Activated T-helper 1 cell treated with anti-CD3 and anti-CD28 coated beads, Interleukin-12 subunit alpha, Interleukin-12 subunit beta, Interleukin-2, Interleukin-4 antibody, amounts not matched to agents 30 ng/mL and 10 ng/mL and 1 ng/mL, durations not matched to agents 14 hours and 24 hours and 36 hours (primary cell): ENCODE measurements at regions not wholly inside any gene's neighbourhood (a gene's known extent, or its start where the extent isn't known, plus 50 kb on each side); places are given as distances from the start of the nearest gene placed in this dataset.
"Not testable (repeated sequence)": the region's sequence is repeated elsewhere in the genome, so short reads cannot be mapped to it uniquely, and the experiment has no call there.

Experiments used
- DNase-seq: peaks from one replicate; pipeline ENCODE4 v3.0.0; 2021; ENCODE audit warnings: low spot score
- H3K27ac Mint-ChIP-seq: one replicate; pipeline ENCODE4 v1.8.0; 2021; ENCODE audit warnings: mild to moderate bottlenecking, mixed read lengths
- H3K27me3 Mint-ChIP-seq: one replicate; pipeline ENCODE4 v1.8.0; 2022; ENCODE audit warnings: mild to moderate bottlenecking, moderate library complexity, mixed read lengths; ENCODE audit not compliant: insufficient read depth
- H3K36me3 Mint-ChIP-seq: one replicate; pipeline ENCODE4 v1.8.0; 2021; ENCODE audit warnings: low read depth, mixed read lengths
- H3K4me1 Mint-ChIP-seq: one replicate; pipeline ENCODE4 v1.8.0; 2021; ENCODE audit warnings: low read depth, mixed read lengths
- H3K4me3 Mint-ChIP-seq: one replicate; pipeline ENCODE4 v1.8.0; 2021; ENCODE audit warnings: mild to moderate bottlenecking, moderate library complexity, mixed read lengths
- H3K9me3 Mint-ChIP-seq: one replicate; pipeline ENCODE4 v1.8.0; 2021; ENCODE audit warnings: mixed read lengths
- intact Hi-C: fragments of 100-400 bp; cut with micrococcal nuclease; formaldehyde crosslinking; loops from one replicate; pipeline ENCODE4 v1.15.1; 2024

DNA sequence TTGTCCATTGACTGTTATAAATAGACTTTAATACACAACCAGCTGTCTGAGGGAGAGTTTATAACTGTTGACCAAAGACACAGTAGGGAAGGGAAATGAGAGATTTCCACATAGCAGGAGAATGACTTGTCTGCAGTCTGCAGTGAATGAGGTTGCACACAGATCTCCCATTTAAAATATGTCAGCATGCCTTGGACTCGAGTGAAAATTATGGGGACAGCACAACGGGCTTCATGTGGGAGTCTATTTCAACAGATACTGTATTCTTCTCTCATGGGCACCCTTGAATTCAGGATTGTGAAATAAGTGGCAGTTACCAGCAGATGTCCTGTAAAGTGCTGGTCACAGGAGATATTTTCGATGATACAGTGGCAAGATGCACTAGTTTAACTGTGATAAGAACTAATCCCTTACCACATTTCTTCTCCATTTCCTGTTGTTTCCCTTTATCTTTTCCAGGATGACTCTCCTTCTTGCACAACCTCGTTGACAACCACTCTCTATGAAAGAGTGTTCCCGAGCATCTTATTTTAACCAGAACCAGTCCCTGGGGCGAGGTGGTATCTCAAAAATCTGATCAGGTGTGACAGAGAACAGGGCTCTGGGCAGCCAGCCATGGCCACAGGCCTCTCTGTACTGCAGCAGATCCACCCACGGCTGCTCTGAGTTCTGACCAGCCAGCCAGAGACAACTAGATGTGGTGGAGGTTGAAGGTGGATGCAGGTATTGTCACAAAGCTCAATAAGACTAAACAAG is 51.5 kb upstream of the MAP3K1 start:
- intact Hi-C loops = no loop called here
- no peaks in the 10 kb centered on the region for H3K36me3 Mint-ChIP-seq
- H3K27ac Mint-ChIP-seq = no peak overlapping the region

DNA sequence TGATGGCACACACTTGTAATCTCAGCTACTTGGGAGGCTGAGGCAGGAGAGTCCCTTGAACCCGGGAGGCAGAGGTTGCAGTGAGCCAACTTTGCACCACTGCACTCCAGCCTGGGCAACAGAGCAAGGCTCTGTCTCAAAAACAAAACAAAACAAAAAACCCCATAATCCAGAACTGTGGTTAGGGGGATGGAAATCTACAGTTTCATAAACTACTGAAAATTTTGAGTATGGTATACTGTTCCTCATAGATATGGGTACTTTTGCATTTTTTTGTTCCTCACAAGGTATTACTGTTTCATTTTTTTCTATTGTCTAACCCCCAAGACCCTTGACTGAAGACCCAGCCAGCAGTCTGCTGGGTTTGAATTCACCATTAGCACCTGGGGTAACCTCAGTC is 52.2 kb upstream of the MAP3K1 start:
- intact Hi-C loops = no loop called here
- Mint-ChIP-seq H3K27me3 (peaks cover 13% of the 10 kb centered on the region), H3K36me3 (no peaks in the 10 kb centered on the region), H3K4me3 (no peak overlapping the region), H3K4me1 (peaks cover 4% of the 10 kb centered on the region), H3K27ac (no peak overlapping the region), H3K9me3 (no peaks in the 10 kb centered on the region)
- DNase-seq = no peak

More for the DNA sequence above, 51.5 kb upstream of the MAP3K1 start:
- Mint-ChIP-seq H3K4me3 (no peak overlapping the region), H3K27me3 (peaks cover 13% of the 10 kb centered on the region), H3K9me3 (no peaks in the 10 kb centered on the region), H3K4me1 (peaks cover 4% of the 10 kb centered on the region)
- DNase-seq = no peak

DNA sequence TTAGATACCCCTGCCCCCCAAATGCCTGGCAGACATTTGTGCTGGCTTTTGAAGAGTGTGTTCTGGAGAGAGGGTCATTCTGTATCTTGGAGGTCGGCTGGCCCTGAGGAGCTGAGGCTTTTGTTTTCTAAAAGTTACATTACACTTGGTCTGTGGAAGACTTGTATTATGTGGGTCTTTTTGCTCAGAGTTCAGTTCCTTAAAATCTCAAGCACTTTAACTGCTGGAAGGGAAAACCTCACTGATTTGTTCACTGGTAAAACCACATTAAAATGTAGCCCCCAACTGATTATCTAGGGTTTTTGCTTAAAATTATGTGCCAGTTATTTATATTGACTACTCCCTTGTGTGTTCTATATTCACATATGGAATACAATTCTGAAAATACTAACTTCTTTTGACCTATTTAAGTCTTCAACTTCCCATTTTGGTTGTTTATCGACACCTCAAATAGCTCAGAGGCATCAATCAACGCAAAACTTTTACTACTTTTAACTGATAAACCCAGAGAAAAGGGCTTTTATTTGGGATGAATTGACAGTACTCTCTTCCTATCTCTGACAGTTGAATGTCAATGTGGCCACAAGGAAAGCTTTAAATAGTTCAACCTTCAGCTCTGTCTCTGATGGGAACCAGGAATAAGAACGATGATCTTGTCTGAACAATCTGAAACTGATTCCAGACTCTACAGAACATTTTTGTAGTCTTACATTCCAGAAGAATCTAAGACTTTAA is 54.0 kb upstream of the MAP3K1 start:
- intact Hi-C loops = no loop called here
- Mint-ChIP-seq H3K27ac (no peak overlapping the region), H3K4me3 (no peak overlapping the region), H3K4me1 (no peaks in the 10 kb centered on the region), H3K9me3 (no peaks in the 10 kb centered on the region), H3K36me3 (no peaks in the 10 kb centered on the region), H3K27me3 (peaks cover 13% of the 10 kb centered on the region)
- no peak for DNase-seq

DNA sequence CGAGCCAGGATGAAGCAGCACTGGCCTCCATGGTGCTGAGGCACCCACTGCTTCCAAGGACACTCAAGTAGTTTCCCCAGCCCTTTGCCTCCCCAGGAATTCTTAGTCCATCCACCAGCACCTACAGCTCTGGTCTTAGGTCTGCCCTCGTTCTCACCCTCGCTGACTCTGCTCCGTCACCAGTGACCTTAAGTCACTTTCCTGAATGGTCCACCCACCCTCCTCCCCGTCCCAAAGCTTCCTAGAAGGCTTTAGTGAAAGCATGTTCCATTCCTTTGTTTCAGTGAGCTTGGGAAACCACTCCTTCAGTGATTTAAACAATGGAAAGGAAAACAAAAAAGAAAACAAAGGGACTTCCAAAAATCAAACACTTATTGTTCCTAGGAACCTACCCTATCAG is 54.6 kb upstream of the MAP3K1 start:
- peaks cover 11% of the 10 kb centered on the region for H3K27me3 Mint-ChIP-seq
- intact Hi-C loops = no loop called here

DNA sequence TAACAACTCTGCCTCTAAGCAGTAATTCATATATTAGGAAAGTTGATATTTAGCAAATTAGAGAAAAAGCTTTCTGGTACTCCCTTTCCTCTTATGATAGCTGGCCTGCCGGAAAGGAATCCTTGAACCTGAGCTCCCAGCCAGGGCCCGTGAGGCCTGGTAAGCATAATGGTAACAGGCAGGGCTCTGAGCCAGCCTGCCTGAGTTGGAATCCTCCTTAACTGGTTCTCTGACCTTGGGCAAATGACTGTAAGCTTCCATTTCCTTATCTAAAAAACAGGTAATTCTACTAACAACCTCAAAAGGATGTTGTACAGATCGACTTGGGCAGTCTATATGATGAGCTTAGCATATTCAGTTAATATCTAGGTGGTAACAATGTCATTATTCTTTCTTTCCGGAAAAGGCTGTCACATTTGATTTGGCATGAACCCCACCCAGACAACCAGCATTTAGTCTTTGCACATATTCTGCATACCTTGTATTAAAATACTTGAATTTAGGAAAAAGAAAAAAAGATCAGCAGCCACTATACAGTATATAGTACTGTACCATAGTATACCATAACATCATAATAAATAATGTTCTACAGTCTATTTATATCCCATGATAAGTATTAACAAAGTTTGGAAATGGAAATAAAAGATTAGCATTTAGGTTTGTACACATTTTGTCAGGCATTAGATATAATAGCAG is 55.7 kb upstream of the MAP3K1 start:
- no peak for DNase-seq
- intact Hi-C loops = no loop called here
- Mint-ChIP-seq H3K4me3 (no peak overlapping the region), H3K36me3 (no peaks in the 10 kb centered on the region), H3K27me3 (peaks cover 11% of the 10 kb centered on the region), H3K9me3 (no peaks in the 10 kb centered on the region), H3K27ac (no peak overlapping the region), H3K4me1 (peaks cover 5% of the 10 kb centered on the region)

More for the DNA sequence above, 54.6 kb upstream of the MAP3K1 start:
- Mint-ChIP-seq H3K4me3 (no peak overlapping the region), H3K4me1 (no peaks in the 10 kb centered on the region), H3K9me3 (no peaks in the 10 kb centered on the region), H3K27ac (no peak overlapping the region), H3K36me3 (no peaks in the 10 kb centered on the region)
- DNase-seq = no peak

DNA sequence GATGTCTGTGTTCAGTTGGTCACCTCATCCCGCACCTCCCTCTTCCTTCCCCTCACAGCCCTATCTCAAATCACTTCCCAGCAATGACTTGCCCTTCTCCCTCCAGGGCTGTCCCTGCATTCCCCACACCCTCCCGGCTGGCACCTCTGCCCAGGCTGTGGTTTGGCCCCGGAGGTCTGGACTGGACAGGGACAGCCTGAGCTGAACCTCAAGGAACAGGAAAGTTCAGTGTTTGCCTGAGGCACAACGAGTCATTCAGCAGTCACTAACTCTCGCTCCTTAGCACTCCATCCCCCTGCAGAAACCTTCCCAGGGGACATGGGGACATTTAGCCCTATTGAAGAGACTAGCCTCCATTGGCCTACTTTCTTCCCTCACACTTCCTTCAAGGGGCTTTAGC is 58.3 kb upstream of the MAP3K1 start:
- Mint-ChIP-seq H3K27me3 (peaks cover 11% of the 10 kb centered on the region), H3K4me3 (no peak overlapping the region), H3K27ac (no peak overlapping the region), H3K4me1 (peaks cover 5% of the 10 kb centered on the region), H3K9me3 (peaks cover 10% of the 10 kb centered on the region), H3K36me3 (no peaks in the 10 kb centered on the region)
- no peak for DNase-seq
- intact Hi-C loops = no loop called here

DNA sequence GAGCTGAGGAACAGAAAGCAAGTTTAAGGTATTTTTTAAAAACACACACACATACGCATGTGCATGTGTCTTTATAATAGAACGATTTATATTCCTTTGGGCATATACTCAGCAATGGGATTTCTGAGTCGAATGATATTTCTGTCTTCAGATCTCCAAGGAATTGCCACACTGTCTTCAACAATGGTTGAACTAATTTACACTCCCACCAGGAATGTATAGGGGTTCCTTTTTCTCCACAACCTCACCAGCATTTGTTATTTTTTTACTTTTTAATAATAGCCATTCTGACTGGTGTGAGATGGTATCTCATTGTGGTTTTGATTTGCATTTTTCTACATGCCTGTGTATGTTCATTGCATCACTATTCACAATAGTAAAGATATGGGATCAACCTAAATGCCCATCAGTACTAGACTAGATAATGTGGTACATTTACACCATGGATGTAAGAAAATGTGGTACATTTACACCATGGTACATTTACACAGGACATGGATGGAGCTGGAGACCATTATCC is 60.3 kb upstream of the MAP3K1 start:
- H3K4me3 Mint-ChIP-seq = no peak overlapping the region
- intact Hi-C loops = no loop called here
- no peaks in the 10 kb centered on the region for H3K36me3 Mint-ChIP-seq
- H3K27me3 Mint-ChIP-seq = peaks cover 2% of the 10 kb centered on the region
- DNase-seq = no peak
- peaks cover 5% of the 10 kb centered on the region for H3K4me1 Mint-ChIP-seq
- H3K27ac Mint-ChIP-seq = no peak overlapping the region
- H3K9me3 Mint-ChIP-seq = peaks cover 16% of the 10 kb centered on the region

DNA sequence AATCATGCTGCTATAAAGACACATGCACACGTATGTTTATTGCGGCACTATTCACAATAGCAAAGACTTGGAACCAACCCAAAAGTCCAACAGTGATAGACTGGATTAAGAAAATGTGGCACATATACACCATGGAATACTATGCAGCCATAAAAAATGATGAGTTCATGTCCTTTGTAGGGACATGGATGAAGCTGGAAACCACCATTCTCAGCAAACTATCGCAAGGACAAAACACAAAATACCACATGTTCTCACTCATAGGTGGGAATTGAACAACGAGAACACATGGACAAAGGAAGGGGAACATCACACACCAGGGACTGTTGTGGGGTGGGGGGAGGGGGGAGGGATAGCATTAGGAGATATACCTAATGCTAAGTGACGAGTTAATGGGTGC is 61.8 kb upstream of the MAP3K1 start:
- H3K27ac Mint-ChIP-seq, H3K4me3 Mint-ChIP-seq, H3K27me3 Mint-ChIP-seq, DNase-seq, intact Hi-C loops, H3K36me3 Mint-ChIP-seq, H3K4me1 Mint-ChIP-seq: not testable (repeated sequence)
- peaks cover 16% of the 10 kb centered on the region for H3K9me3 Mint-ChIP-seq

DNA sequence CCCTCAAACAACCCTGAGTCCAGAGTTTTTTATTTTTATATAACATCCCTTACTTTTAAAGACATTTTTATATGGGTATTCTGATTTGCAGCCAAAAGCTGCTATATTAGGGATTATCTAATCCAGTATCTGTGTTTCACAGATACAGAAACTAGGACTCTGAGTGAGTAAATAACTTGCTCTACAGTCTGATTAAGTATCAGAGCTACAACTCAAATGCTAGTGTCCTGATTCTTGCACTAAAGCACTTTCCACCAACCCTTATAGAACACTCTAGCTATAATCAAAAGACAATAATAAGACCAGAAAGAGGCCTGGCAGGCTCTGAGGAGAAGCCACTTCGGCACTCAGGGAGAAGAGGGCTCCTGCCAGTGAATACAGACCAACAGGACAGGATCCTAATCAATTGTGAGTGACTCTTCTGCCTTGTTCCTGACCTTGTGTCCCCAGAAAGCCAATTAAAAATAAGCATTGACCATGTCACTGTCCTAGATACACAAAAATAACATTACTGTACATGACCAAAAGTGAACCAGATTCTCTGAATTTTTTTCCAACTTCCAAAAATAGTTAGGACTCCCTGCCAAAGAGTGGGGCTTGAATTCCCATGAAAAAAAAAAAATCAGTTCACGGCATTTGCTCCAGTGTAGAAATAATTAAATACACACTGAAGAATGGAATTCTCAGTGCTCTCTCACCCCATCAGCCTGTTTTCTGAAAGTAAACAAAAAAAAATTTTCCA is 63.6 kb upstream of the MAP3K1 start:
- H3K9me3 Mint-ChIP-seq = peaks cover 21% of the 10 kb centered on the region
- no peak for DNase-seq
- H3K4me1 Mint-ChIP-seq = peaks cover 5% of the 10 kb centered on the region
- no peak overlapping the region for H3K4me3 Mint-ChIP-seq
- intact Hi-C loops = no loop called here
- no peaks in the 10 kb centered on the region for H3K36me3 Mint-ChIP-seq
- no peaks in the 10 kb centered on the region for H3K27me3 Mint-ChIP-seq
- H3K27ac Mint-ChIP-seq = no peak overlapping the region

DNA sequence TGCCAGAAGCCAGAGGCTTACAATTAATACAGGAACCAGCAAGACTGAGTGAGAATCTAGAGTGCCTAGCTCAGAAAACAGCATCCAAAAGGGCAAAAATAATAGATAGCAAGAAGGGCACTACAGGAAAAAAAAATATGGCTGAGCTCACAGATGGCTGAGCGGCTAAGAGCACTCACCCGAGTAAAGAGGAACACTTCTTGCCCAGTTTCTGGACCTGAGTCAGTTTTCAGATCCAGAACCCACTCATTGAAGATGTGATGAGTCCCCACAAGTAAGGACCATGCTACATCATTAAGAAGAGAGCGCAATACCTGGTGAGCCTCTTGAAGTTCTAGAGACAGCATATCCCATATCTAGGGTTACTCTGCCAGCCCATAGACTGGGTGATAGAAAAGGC is 65.5 kb upstream of the MAP3K1 start:
- DNase-seq = no peak
- intact Hi-C loops = no loop called here
- no peaks in the 10 kb centered on the region for H3K27me3 Mint-ChIP-seq
- H3K4me1 Mint-ChIP-seq = no peaks in the 10 kb centered on the region
- peaks cover 21% of the 10 kb centered on the region for H3K9me3 Mint-ChIP-seq
- H3K27ac Mint-ChIP-seq = no peak overlapping the region
- H3K4me3 Mint-ChIP-seq = no peak overlapping the region
- H3K36me3 Mint-ChIP-seq = no peaks in the 10 kb centered on the region

DNA sequence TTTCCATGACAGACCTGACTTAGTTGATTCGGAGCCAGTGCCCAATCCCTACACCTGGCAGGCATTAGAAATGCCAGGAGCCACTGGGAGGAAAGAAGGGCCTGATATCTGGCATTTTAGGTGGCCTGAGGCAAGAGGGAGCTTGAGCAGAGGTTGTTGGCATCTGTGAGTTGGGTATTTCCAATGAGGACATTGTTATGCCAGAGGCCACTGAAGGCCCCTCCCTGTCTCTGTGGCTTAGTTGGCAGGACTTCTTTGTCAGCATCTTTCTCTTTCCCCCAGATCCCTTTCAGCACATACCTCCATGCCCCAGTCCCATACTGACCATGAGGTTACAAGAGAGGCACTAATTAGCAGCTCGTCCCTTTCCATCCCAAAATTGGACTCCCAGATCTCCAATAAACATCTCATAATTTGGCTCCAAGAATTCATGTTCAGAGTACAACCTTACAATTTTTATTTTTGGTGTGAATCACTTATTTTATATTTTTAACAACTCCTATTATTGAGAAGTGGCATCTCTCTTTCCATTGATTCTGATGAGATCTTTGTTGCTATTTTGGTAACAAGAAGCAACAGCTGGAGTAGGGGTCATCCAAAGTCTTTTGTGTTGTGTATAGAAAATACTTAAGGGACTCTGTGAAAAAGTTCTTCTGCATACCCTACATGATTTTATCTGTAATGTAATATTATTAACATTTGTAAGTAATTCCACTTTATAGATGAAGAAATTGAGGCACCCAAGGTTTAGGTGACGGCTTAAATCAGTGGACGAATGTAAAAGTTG is 68.6 kb upstream of the MAP3K1 start:
- intact Hi-C loops = no loop called here
- no peak for DNase-seq
- Mint-ChIP-seq H3K36me3 (no peaks in the 10 kb centered on the region), H3K4me1 (no peaks in the 10 kb centered on the region), H3K4me3 (no peak overlapping the region), H3K27me3 (no peaks in the 10 kb centered on the region), H3K27ac (no peak overlapping the region), H3K9me3 (peaks cover 11% of the 10 kb centered on the region)

DNA sequence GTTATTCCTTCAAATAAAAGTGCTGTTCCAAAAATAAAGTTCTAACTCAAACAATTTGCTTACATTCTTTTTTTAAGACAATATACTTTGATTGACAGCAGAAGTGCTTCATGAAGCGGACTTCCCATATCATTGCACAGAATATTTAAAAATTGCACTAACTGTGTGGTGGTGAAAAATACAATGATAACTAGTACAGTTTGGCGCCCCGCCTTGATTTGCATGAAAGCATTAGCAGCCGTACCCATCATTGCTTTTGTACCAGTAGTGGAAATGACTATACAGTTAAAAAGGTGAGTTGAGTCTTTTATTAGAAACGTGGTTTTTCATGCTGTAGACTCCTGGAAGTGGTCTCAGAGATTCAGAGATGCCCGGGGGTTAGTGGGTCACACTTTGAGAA is 69.5 kb upstream of the MAP3K1 start:
- intact Hi-C loops = no loop called here
- H3K36me3 Mint-ChIP-seq = no peaks in the 10 kb centered on the region
- no peak for DNase-seq

More for the DNA sequence above, 69.5 kb upstream of the MAP3K1 start:
- Mint-ChIP-seq H3K4me3 (no peak overlapping the region), H3K9me3 (peaks cover 9% of the 10 kb centered on the region), H3K4me1 (no peaks in the 10 kb centered on the region), H3K27me3 (peaks cover 2% of the 10 kb centered on the region), H3K27ac (no peak overlapping the region)
